WTC11 (cell line): ENCODE measurements at regions not wholly inside any gene's neighbourhood (a gene's known extent, or its start where the extent isn't known, plus 50 kb on each side); places are given as distances from the start of the nearest gene placed in this dataset.

ENCODE experiments used
- CTCF ChIP-seq: fragments of 200-600 bp; IDR thresholded peaks from 2 replicates; pipeline ENCODE4 v1.8.0; 2022; ENCODE audit warnings: antibody characterized with exemption
- E2F4 ChIP-seq: sonication (generic); formaldehyde crosslinking; IDR thresholded peaks from 2 replicates; pipeline ENCODE4 v1.8.1; 2022; ENCODE audit warnings: low read depth, mild to moderate bottlenecking, moderate library complexity, missing genetic modification reagents, borderline replicate concordance
- FOXJ3 ChIP-seq: sonication (generic); formaldehyde crosslinking; IDR thresholded peaks from 2 replicates; pipeline ENCODE4 v1.9.0; 2021; ENCODE audit warnings: missing genetic modification reagents, mild to moderate bottlenecking, borderline replicate concordance
- GABPB1 ChIP-seq: sonication (generic); formaldehyde crosslinking; IDR thresholded peaks from 2 replicates; pipeline ENCODE4 v1.8.1; 2023; ENCODE audit warnings: mild to moderate bottlenecking, missing genetic modification reagents
- PRDM15 ChIP-seq: sonication (generic); formaldehyde crosslinking; IDR thresholded peaks from 2 replicates; pipeline ENCODE4 v1.8.0; 2022; ENCODE audit warnings: missing genetic modification reagents
- RORB ChIP-seq: fragments of 250-450 bp; sonication (Bioruptor Pico); IDR thresholded peaks from 2 replicates; pipeline ENCODE4 v1.9.0; 2021; ENCODE audit warnings: mild to moderate bottlenecking
- SOX15 ChIP-seq: fragments of 250-450 bp; sonication (Bioruptor Pico); IDR thresholded peaks from 2 replicates; pipeline ENCODE4 v1.9.0; 2021; ENCODE audit warnings: mild to moderate bottlenecking
- TCF7 ChIP-seq: sonication (generic); formaldehyde crosslinking; IDR thresholded peaks from 2 replicates; pipeline ENCODE4 v1.8.0; 2022; ENCODE audit warnings: mild to moderate bottlenecking, low read depth, missing genetic modification reagents, moderate library complexity
- USF1 ChIP-seq: sonication (generic); formaldehyde crosslinking; IDR thresholded peaks from 2 replicates; pipeline ENCODE4 v1.8.0; 2022; ENCODE audit warnings: mild to moderate bottlenecking, missing genetic modification reagents
- TF ChIP-seq, protein P1 (sequence below): sonication (generic); formaldehyde crosslinking; IDR thresholded peaks from 2 replicates; pipeline ENCODE4 v1.8.1; 2023; ENCODE audit warnings: mild to moderate bottlenecking, missing genetic modification reagents, borderline replicate concordance

- TF ChIP-seq, protein P1, sequence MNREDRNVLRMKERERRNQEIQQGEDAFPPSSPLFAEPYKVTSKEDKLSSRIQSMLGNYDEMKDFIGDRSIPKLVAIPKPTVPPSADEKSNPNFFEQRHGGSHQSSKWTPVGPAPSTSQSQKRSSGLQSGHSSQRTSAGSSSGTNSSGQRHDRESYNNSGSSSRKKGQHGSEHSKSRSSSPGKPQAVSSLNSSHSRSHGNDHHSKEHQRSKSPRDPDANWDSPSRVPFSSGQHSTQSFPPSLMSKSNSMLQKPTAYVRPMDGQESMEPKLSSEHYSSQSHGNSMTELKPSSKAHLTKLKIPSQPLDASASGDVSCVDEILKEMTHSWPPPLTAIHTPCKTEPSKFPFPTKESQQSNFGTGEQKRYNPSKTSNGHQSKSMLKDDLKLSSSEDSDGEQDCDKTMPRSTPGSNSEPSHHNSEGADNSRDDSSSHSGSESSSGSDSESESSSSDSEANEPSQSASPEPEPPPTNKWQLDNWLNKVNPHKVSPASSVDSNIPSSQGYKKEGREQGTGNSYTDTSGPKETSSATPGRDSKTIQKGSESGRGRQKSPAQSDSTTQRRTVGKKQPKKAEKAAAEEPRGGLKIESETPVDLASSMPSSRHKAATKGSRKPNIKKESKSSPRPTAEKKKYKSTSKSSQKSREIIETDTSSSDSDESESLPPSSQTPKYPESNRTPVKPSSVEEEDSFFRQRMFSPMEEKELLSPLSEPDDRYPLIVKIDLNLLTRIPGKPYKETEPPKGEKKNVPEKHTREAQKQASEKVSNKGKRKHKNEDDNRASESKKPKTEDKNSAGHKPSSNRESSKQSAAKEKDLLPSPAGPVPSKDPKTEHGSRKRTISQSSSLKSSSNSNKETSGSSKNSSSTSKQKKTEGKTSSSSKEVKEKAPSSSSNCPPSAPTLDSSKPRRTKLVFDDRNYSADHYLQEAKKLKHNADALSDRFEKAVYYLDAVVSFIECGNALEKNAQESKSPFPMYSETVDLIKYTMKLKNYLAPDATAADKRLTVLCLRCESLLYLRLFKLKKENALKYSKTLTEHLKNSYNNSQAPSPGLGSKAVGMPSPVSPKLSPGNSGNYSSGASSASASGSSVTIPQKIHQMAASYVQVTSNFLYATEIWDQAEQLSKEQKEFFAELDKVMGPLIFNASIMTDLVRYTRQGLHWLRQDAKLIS (CRISPR knock-in tag): no peak
- TF ChIP-seq CTCF: no peak
- no peak for TF ChIP-seq PRDM15 (CRISPR knock-in tag)
- TF ChIP-seq GABPB1 (CRISPR knock-in tag): no peak
- TF ChIP-seq RORB (CRISPR knock-in tag): no peak
- no peak for TF ChIP-seq USF1 (CRISPR knock-in tag)
- no peak for TF ChIP-seq SOX15 (CRISPR knock-in tag)
- TF ChIP-seq TCF7: no peak
- no peak for TF ChIP-seq FOXJ3
- no peak for TF ChIP-seq E2F4 (CRISPR knock-in tag)
Observed at GRCh38 chr4:44914223-44914622, 187.9 kb upstream of the GNPDA2 start.
